ENCODE measurements at regions not wholly inside any gene's neighbourhood (a gene's known extent, or its start where the extent isn't known, plus 50 kb on each side); places are given as distances from the start of the nearest gene placed in this dataset.

DNA sequence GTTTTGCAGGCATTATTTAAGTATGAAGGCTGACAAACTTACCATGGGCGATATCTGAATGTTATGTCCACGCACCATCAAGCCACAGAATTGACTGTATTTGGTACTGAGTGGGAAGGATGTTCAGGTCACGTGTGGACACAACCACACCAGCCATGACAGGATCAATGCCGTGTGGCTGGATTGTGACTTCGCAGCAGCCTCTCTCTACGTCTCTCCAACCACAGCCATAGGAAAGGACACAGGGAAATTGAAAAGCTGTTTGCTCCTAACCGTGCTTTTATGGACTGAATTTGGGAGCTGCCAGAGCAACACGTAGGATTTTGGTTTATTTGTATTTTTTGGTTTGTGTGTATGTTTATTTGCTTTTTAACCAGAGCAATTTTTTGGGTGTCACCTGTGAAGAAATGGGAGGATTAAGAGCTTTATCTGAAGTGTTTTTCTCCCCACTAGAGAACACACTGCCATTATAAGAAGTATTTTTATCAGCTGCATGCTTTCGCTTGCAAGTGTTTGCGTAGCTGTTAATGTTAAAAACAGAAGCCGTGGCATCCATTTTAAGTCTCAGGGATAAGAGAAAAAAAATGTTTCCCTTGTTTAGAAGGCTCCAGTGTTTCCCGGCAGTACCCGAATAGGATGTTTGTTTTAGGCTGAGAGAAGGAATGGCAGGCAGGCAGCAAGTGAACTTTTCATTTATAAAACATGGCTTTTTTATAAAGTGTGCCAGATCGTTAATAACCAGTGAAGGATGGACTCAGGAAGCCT, 401.1 kb upstream of the NFE2L3 start:
- intact Hi-C loops (cut with DNase I): no loop called here
- TF ChIP-seq POLR2A (IDR thresholded peaks at IDR 0.05) (no peak), CTCF (IDR thresholded peaks at IDR 0.05) (no peak)
- Histone ChIP-seq H3K4me3 (no peak overlapping the region), H3K4me1 (peaks cover 4% of the 10 kb centered on the region), H3K36me3 (replicated peaks in 1 of 2; ENCODE audit: insufficient read depth in 1 of 2, low read depth in 2 of 2) (no peaks in the 10 kb centered on the region), H3K27me3 (no peaks in the 10 kb centered on the region), H3K9me3 (no peaks in the 10 kb centered on the region), H3K27ac (no peak overlapping the region)
- ATAC-seq (no peak), DNase-seq (no peak)
- 40 to 52% methylated on average over 14 of the region's 14 CpGs for WGBS, 2 donors

DNA sequence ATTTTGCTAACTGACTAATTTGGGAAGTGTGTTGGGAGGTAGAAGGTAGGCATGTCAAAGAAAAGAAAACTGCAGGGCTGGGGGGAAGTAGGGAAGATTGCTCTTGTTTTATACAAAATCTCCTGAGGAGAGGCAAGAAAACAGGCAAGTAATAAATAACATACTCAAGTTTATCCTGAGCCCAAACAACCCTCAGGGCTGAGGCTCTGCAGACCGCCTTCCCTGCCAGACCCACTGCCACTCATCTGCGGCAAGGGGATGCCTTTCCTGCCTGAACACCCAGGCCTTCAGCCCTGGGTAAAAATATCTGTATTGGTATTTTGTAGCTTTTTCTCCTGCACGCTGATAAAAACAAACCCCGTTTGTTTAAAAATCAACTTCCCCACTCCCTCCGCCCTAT, 399.8 kb upstream of the NFE2L3 start:
- Histone ChIP-seq H3K36me3 (replicated peaks in 1 of 2; ENCODE audit: insufficient read depth in 1 of 2, low read depth in 2 of 2) (no peaks in the 10 kb centered on the region), H3K9me3 (no peaks in the 10 kb centered on the region), H3K27ac (no peak overlapping the region), H3K27me3 (no peaks in the 10 kb centered on the region), H3K4me1 (peaks cover 4% of the 10 kb centered on the region), H3K4me3 (no peak overlapping the region)
- 82 to 88% methylated on average over 5 of the region's 5 CpGs for WGBS, 2 donors
- TF ChIP-seq POLR2A (IDR thresholded peaks at IDR 0.05) (no peak), CTCF (IDR thresholded peaks at IDR 0.05) (no peak)
- DNase-seq (no peak), ATAC-seq (no peak)
- intact Hi-C loops (cut with DNase I): no loop called here

DNA sequence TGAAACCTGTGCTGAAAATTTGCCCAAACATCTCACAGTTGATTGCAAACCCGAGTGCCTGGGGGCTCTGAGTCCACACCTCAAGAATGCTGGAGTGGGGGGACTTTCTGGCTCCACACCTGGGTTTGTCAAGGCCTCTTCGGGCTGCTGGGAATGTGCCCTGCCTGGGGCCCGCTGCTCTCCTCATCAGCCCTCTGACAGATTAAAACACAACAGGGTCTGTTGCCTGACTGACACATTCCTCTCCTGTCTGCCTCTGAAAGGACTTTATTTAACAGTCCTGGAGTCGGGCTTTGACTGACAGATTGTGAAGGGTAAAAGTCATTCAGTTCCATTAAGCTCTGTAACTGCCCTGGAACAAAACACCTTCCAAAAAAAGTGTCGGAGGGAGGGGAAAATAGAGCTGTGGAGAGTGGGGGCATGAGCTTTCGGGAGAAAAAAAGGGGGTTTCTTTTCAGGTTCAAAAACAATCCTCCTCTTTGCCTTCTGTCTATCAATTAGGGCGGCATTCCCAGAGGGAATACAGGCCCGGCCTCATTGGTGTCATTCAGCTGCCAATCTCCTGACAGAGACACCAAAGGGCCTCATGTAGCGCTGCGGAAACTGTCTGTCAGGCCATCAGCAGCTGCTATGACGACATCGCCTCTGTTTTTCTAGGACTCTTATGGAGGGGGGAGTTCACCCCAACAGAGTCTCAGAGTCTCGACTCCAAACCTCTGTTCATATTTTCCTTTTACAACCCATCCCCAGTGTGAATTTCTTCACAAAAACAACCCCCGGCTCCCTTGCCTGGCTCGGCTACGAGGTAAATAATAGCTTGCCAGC, 398.8 kb upstream of the NFE2L3 start:
- no peak for DNase-seq
- no peak for ATAC-seq
- Histone ChIP-seq H3K9me3 (no peaks in the 10 kb centered on the region), H3K4me1 (peaks cover 4% of the 10 kb centered on the region), H3K27me3 (no peaks in the 10 kb centered on the region), H3K27ac (no peak overlapping the region), H3K4me3 (no peak overlapping the region), H3K36me3 (replicated peaks in 1 of 2; ENCODE audit: insufficient read depth in 1 of 2, low read depth in 2 of 2) (no peaks in the 10 kb centered on the region)
- intact Hi-C loops (cut with DNase I): no loop called here
- 79 to 88% methylated on average over 16 of the region's 16 CpGs for WGBS, 2 donors
- no peak for TF ChIP-seq POLR2A (IDR thresholded peaks at IDR 0.05)
- TF ChIP-seq CTCF (IDR thresholded peaks at IDR 0.05): no peak

GRCh38 chr7:25753837-25754236, 398.2 kb upstream of the NFE2L3 start:
- Histone ChIP-seq H3K36me3 (replicated peaks in 1 of 2; ENCODE audit: insufficient read depth in 1 of 2, low read depth in 2 of 2) (no peaks in the 10 kb centered on the region), H3K4me3 (no peak overlapping the region), H3K9me3 (no peaks in the 10 kb centered on the region), H3K27me3 (no peaks in the 10 kb centered on the region), H3K27ac (no peak overlapping the region), H3K4me1 (peaks cover 4% of the 10 kb centered on the region)
- no peak for DNase-seq
- no peak for ATAC-seq
- intact Hi-C loops (cut with DNase I): no loop called here
- 81 to 85% methylated on average over 8 to 10 of the region's 10 CpGs for WGBS, 2 donors
- TF ChIP-seq CTCF (IDR thresholded peaks at IDR 0.05) (no peak), POLR2A (IDR thresholded peaks at IDR 0.05) (no peak)
